SK-N-SH (cell line): ENCODE measurements at regions not wholly inside any gene's neighbourhood (a gene's known extent, or its start where the extent isn't known, plus 50 kb on each side); places are given as distances from the start of the nearest gene placed in this dataset.

Experiments used
- CTCF ChIA-PET: fragments of 300-600, 350-600 bp; formaldehyde crosslinking; extraction: SDS; loops from one replicate; lab custom pipeline; 2021; lab: Yijun Ruan, JAX
- POLR2A ChIA-PET: fragments of 350-600 bp; sonication (Branson Sonifier 250); formaldehyde crosslinking; extraction: SDS; loops from one replicate; lab custom pipeline; 2020; ENCODE audit warnings: antibody characterized with exemption, inconsistent platforms; lab: Yijun Ruan, JAX
- DNase-seq: peaks from one replicate; pipeline ENCODE4 v3.0.0; 2012
- H2AFZ ChIP-seq: fragments of 200-600 bp; sonication (generic); 2 replicates; pipeline ENCODE4 v1.8.1; 2016; ENCODE audit warnings: antibody characterized with exemption, mild to moderate bottlenecking, low read depth
- H3F3A ChIP-seq: fragments of 200-600 bp; sonication (generic); replicated peaks from 2 replicates; pipeline ENCODE3; 2016; ENCODE audit warnings: antibody characterized with exemption, mild to moderate bottlenecking; ENCODE audit not compliant: insufficient read depth
- H3K27ac ChIP-seq, 2 experiments: fragments of 200-500 bp in 1 of 2; fragments of 200-600 bp in 1 of 2; sonication (Bioruptor generic) in 1 of 2; sonication (generic), shearing (Covaris generic) in 1 of 2; 2 replicates each; pipeline versions ENCODE4 v1.5.1 to v1.6.1; 2014 to 2016; ENCODE audit warnings: low read depth in 2 of 2, inconsistent platforms in 1 of 2, low read length in 1 of 2, mild to moderate bottlenecking in 1 of 2, mixed read lengths in 1 of 2
- H3K27me3 ChIP-seq: fragments of 200-600 bp; sonication (generic), shearing (Covaris generic); 2 replicates; pipeline ENCODE4 v1.6.1; 2016; ENCODE audit warnings: mixed run types; ENCODE audit not compliant: insufficient read depth
- H3K36me3 ChIP-seq, 2 experiments: fragments of 200-500 bp in 1 of 2; fragments of 200-600 bp in 1 of 2; sonication (Bioruptor generic) in 1 of 2; sonication (generic) in 1 of 2; replicated peaks in 1 of 2; 2 replicates each; pipeline versions ENCODE3 to v1.5.1; 2014 to 2016; ENCODE audit warnings: low read length in 1 of 2, mild to moderate bottlenecking in 1 of 2; ENCODE audit not compliant: insufficient read depth in 2 of 2, control insufficient read depth in 1 of 2
- H3K4me1 ChIP-seq, 2 experiments: fragments of 200-500 bp in 1 of 2; fragments of 200-600 bp in 1 of 2; sonication (Bioruptor generic) in 1 of 2; sonication (generic), shearing (Covaris generic) in 1 of 2; 2 replicates each; pipeline versions ENCODE4 v1.5.1 to v1.6.1; 2014 to 2016; ENCODE audit warnings: low read depth in 1 of 2, low read length in 1 of 2, mixed run types in 1 of 2; ENCODE audit not compliant: insufficient read depth in 2 of 2, control insufficient read depth in 1 of 2
- H3K4me2 ChIP-seq: fragments of 200-600 bp; sonication (generic), shearing (Covaris generic); 2 replicates; pipeline ENCODE4 v1.6.1; 2017; ENCODE audit warnings: mixed run types
- H3K4me3 ChIP-seq, 2 experiments: fragments of 200-500 bp in 1 of 2; fragments of 200-600 bp in 1 of 2; sonication (Bioruptor generic) in 1 of 2; sonication (generic), shearing (Covaris generic) in 1 of 2; 2 replicates each; pipeline versions ENCODE4 v1.5.1 to v1.8.1; 2014 to 2016; ENCODE audit warnings: low read depth in 2 of 2, inconsistent platforms in 1 of 2, low read length in 1 of 2, mild to moderate bottlenecking in 1 of 2, mixed read lengths in 1 of 2, moderate library complexity in 1 of 2
- H3K79me2 ChIP-seq: fragments of 200-600 bp; sonication (generic); 2 replicates; pipeline ENCODE4 v1.8.1; 2017; ENCODE audit warnings: mild to moderate bottlenecking; ENCODE audit not compliant: insufficient read depth
- H3K9ac ChIP-seq: fragments of 200-600 bp; sonication (generic); 2 replicates; pipeline ENCODE4 v1.6.1; 2017; ENCODE audit warnings: mixed run types
- H3K9me2 ChIP-seq: fragments of 200-600 bp; sonication (generic); 2 replicates; pipeline ENCODE4 v1.6.1; 2017; ENCODE audit warnings: mixed run types
- H3K9me3 ChIP-seq: fragments of 200-600 bp; sonication (generic); 2 replicates; pipeline ENCODE4 v1.6.1; 2017; ENCODE audit warnings: mixed run types, mild to moderate bottlenecking, moderate library complexity
- H4K20me1 ChIP-seq: fragments of 200-600 bp; sonication (generic); 2 replicates; pipeline ENCODE4 v1.6.1; 2017; ENCODE audit warnings: mild to moderate bottlenecking, mixed run types; ENCODE audit not compliant: insufficient read depth
- ELF1 ChIP-seq: IDR thresholded peaks from 2 replicates; pipeline ENCODE4 v1.4.0; 2012
- EP300 ChIP-seq, 2 experiments: IDR thresholded peaks; 2 replicates each; pipeline versions ENCODE4 v1.4.0 to v1.6.1; 2012; ENCODE audit warnings: borderline replicate concordance in 1 of 2, low read depth in 1 of 2, low read length in 1 of 2
- EZH2phosphoT487 ChIP-seq: fragments of 200-600 bp; sonication (generic); IDR thresholded peaks from 2 replicates; pipeline ENCODE4 v1.6.1; 2017; ENCODE audit warnings: low read depth, mixed run types, mild to moderate bottlenecking, antibody characterized with exemption, moderate library complexity, borderline replicate concordance
- FOXM1 ChIP-seq: IDR thresholded peaks from 2 replicates; pipeline ENCODE4 v1.4.0; 2012; ENCODE audit warnings: low read depth, mild to moderate bottlenecking
- GATA2 ChIP-seq: sonication (generic); formaldehyde crosslinking; IDR thresholded peaks from 2 replicates; pipeline ENCODE4 v1.5.0; 2020; ENCODE audit warnings: mild to moderate bottlenecking, missing genetic modification reagents
- MEF2A ChIP-seq: IDR thresholded peaks from 2 replicates; pipeline ENCODE4 v1.4.0; 2012; ENCODE audit warnings: low read depth, borderline replicate concordance
- NFIC ChIP-seq: IDR thresholded peaks from 2 replicates; pipeline ENCODE4 v1.4.0; 2012; ENCODE audit warnings: borderline replicate concordance
- NRF1 ChIP-seq: IDR thresholded peaks from 2 replicates; pipeline ENCODE4 v1.6.1; 2012; ENCODE audit warnings: low read depth, mild to moderate bottlenecking, low read length
- POLR2AphosphoS5 ChIP-seq: IDR thresholded peaks from 2 replicates; pipeline ENCODE4 v1.6.1; 2012; ENCODE audit warnings: low read depth, low read length
- RCOR1 ChIP-seq: fragments of 150-350 bp; IDR thresholded peaks from 2 replicates; pipeline ENCODE4 v1.6.1; 2017; ENCODE audit warnings: antibody characterized with exemption, low read length
- RXRA ChIP-seq: IDR thresholded peaks from 2 replicates; pipeline ENCODE4 v1.4.0; 2012; ENCODE audit warnings: low read depth, mild to moderate bottlenecking, borderline replicate concordance
- SIN3A ChIP-seq: IDR thresholded peaks from 2 replicates; pipeline ENCODE4 v1.6.1; 2012; ENCODE audit warnings: low read depth, mild to moderate bottlenecking, low read length, moderate library complexity, borderline replicate concordance
- SMC3 ChIP-seq: IDR thresholded peaks from 2 replicates; pipeline ENCODE4 v1.6.1; 2012; ENCODE audit warnings: low read depth, low read length, improper control_type of control experiment
- TCF12 ChIP-seq: IDR thresholded peaks from 2 replicates; pipeline ENCODE4 v1.4.0; 2012
- TEAD4 ChIP-seq: IDR thresholded peaks from 2 replicates; pipeline ENCODE4 v1.4.0; 2012; ENCODE audit warnings: mild to moderate bottlenecking, borderline replicate concordance; ENCODE audit not compliant: insufficient read depth
- YY1 ChIP-seq: IDR thresholded peaks from 2 replicates; pipeline ENCODE4 v1.4.0; 2012; ENCODE audit warnings: low read depth, mild to moderate bottlenecking
- WGBS: methylation state at CpG from one replicate; pipeline ENCODE4 v1.1.6; 2017; ENCODE audit warnings: low lambda C conversion rate; 5-methylcytosine and 5-hydroxymethylcytosine counted together
- TF ChIP-seq, protein P1 (sequence below): IDR thresholded peaks from 2 replicates; pipeline ENCODE4 v1.4.0; 2012; ENCODE audit warnings: low read depth, borderline replicate concordance
- TF ChIP-seq, protein P2 (sequence below): fragments of 150-350 bp; IDR thresholded peaks from 2 replicates; pipeline ENCODE4 v1.6.1; 2017; ENCODE audit warnings: antibody characterized with exemption, low read length, low read depth, borderline replicate concordance
- TF ChIP-seq, protein P3 (sequence below): IDR thresholded peaks from 2 replicates; pipeline ENCODE4; 2012
- TF ChIP-seq, protein P4 (sequence below): IDR thresholded peaks from 2 replicates; pipeline ENCODE4 v1.4.0; 2012; ENCODE audit warnings: low read depth
- TF ChIP-seq, protein P5 (sequence below): IDR thresholded peaks from 2 replicates; pipeline ENCODE4 v1.6.1; 2012; ENCODE audit warnings: mild to moderate bottlenecking, low read depth, low read length, moderate library complexity

DNA sequence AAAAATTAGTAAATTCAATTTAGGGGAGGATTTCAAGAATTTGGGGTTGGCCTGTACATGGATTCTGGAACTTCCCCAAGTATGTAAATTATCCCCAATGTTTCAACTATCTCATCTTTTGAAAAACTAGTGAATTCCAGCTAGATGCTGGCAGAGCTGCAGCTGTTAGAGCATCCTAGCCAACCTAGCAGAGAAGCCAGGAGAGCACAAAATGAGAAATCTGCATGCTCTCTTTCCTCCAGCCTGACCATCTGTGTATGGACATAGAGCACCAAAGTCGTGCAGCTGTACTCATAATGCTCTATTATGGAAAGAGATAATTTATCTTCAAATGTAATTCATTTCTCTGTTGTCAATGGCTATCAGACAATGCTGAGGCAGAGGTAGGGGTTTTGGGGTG, 1217.7 kb downstream of the PCDH19 start:
- DNase-seq: no peak
- H3K9me3 ChIP-seq: no peaks in the 10 kb centered on the region
- no peaks in the 10 kb centered on the region for H4K20me1 ChIP-seq
- 0% methylated on average over 1 of the region's 1 CpG for WGBS
- H3K36me3 ChIP-seq: no peaks in the 10 kb centered on the region
- H3K27ac ChIP-seq: no peak overlapping the region
- POLR2A ChIA-PET: no interaction called here
- no peaks in the 10 kb centered on the region for H3K9me2 ChIP-seq
- no peak overlapping the region for H2AFZ ChIP-seq
- H3K27me3 ChIP-seq: no peaks in the 10 kb centered on the region
- no peaks in the 10 kb centered on the region for H3K4me1 ChIP-seq
- no peak overlapping the region for H3K4me2 ChIP-seq
- H3K4me3 ChIP-seq: no peak overlapping the region
- CTCF ChIA-PET: no interaction called here
- H3K9ac ChIP-seq: no peak overlapping the region
- no peaks in the 10 kb centered on the region for H3K79me2 ChIP-seq
- no peak for TF ChIP-seq NRF1
- TF ChIP-seq FOXM1: no peak
- no peaks in the 10 kb centered on the region for H3F3A ChIP-seq

DNA sequence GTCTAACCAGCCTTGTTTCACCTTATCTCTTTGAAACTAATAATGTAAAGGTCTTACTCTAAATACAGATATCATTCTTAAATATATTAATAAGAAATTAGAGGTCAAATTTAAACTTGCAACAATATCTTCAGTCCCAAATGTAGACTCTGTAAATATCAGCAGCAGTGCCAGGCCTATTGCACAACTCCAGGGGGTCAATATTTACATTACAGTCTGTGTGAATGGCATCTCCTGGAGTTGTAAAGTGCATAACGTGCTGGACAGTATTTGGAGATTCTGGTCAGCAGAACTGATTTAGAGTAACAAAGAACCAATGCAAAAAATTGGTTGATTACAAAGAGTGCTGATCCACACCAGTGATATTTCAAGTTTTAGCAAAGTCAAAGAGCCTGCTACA, 1225.9 kb downstream of the PCDH19 start:
- POLR2A ChIA-PET: no interaction called here

More for the DNA sequence above, 1225.9 kb downstream of the PCDH19 start:
- Histone ChIP-seq H3K27me3 (no peaks in the 10 kb centered on the region), H3K4me1 (no peaks in the 10 kb centered on the region), H3K9ac (no peak overlapping the region), H3K9me3 (no peaks in the 10 kb centered on the region), H3K9me2 (no peaks in the 10 kb centered on the region), H3K4me3 (no peak overlapping the region), H2AFZ (no peak overlapping the region), H3K79me2 (no peaks in the 10 kb centered on the region), H3K27ac (no peak overlapping the region), H3K36me3 (no peaks in the 10 kb centered on the region), H4K20me1 (no peaks in the 10 kb centered on the region), H3K4me2 (no peak overlapping the region), H3F3A (no peaks in the 10 kb centered on the region)
- CTCF ChIA-PET: no interaction called here
- DNase-seq: no peak
- TF ChIP-seq, protein P1, sequence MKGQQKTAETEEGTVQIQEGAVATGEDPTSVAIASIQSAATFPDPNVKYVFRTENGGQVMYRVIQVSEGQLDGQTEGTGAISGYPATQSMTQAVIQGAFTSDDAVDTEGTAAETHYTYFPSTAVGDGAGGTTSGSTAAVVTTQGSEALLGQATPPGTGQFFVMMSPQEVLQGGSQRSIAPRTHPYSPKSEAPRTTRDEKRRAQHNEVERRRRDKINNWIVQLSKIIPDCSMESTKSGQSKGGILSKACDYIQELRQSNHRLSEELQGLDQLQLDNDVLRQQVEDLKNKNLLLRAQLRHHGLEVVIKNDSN: no peak
- TF ChIP-seq, protein P2, sequence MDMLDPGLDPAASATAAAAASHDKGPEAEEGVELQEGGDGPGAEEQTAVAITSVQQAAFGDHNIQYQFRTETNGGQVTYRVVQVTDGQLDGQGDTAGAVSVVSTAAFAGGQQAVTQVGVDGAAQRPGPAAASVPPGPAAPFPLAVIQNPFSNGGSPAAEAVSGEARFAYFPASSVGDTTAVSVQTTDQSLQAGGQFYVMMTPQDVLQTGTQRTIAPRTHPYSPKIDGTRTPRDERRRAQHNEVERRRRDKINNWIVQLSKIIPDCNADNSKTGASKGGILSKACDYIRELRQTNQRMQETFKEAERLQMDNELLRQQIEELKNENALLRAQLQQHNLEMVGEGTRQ: no peak
- no peak for TF ChIP-seq FOXM1
- TF ChIP-seq POLR2AphosphoS5: no peak
- TF ChIP-seq, protein P3, sequence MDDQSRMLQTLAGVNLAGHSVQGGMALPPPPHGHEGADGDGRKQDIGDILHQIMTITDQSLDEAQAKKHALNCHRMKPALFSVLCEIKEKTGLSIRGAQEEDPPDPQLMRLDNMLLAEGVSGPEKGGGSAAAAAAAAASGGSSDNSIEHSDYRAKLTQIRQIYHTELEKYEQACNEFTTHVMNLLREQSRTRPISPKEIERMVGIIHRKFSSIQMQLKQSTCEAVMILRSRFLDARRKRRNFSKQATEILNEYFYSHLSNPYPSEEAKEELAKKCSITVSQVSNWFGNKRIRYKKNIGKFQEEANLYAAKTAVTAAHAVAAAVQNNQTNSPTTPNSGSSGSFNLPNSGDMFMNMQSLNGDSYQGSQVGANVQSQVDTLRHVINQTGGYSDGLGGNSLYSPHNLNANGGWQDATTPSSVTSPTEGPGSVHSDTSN: no peak
- no peak for TF ChIP-seq SIN3A
- no peak for TF ChIP-seq TEAD4
- no peak for TF ChIP-seq ELF1
- no peak for TF ChIP-seq GATA2 (CRISPR knock-in tag)
- no peak for TF ChIP-seq NFIC
- TF ChIP-seq, protein P4, sequence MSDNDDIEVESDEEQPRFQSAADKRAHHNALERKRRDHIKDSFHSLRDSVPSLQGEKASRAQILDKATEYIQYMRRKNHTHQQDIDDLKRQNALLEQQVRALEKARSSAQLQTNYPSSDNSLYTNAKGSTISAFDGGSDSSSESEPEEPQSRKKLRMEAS: no peak
- TF ChIP-seq EZH2phosphoT487: no peak
- TF ChIP-seq MEF2A: no peak
- TF ChIP-seq RCOR1: no peak
- TF ChIP-seq, protein P5, sequence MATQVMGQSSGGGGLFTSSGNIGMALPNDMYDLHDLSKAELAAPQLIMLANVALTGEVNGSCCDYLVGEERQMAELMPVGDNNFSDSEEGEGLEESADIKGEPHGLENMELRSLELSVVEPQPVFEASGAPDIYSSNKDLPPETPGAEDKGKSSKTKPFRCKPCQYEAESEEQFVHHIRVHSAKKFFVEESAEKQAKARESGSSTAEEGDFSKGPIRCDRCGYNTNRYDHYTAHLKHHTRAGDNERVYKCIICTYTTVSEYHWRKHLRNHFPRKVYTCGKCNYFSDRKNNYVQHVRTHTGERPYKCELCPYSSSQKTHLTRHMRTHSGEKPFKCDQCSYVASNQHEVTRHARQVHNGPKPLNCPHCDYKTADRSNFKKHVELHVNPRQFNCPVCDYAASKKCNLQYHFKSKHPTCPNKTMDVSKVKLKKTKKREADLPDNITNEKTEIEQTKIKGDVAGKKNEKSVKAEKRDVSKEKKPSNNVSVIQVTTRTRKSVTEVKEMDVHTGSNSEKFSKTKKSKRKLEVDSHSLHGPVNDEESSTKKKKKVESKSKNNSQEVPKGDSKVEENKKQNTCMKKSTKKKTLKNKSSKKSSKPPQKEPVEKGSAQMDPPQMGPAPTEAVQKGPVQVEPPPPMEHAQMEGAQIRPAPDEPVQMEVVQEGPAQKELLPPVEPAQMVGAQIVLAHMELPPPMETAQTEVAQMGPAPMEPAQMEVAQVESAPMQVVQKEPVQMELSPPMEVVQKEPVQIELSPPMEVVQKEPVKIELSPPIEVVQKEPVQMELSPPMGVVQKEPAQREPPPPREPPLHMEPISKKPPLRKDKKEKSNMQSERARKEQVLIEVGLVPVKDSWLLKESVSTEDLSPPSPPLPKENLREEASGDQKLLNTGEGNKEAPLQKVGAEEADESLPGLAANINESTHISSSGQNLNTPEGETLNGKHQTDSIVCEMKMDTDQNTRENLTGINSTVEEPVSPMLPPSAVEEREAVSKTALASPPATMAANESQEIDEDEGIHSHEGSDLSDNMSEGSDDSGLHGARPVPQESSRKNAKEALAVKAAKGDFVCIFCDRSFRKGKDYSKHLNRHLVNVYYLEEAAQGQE: no peak
- no peak for TF ChIP-seq EP300 (IDR thresholded peaks at IDR 0.05; ENCODE audit: borderline replicate concordance in 1 of 2, low read depth in 1 of 2, low read length in 1 of 2)
- no peak for TF ChIP-seq TCF12
- TF ChIP-seq YY1: no peak
- TF ChIP-seq SMC3: no peak
- TF ChIP-seq RXRA: no peak
- WGBS: 0% methylated on average over 1 of the region's 1 CpG
